Activated T-helper 9 cell treated with anti-CD3 and anti-CD28 coated beads, Interleukin-2, amount 50 U/mL, for 16 hours (primary cell): ENCODE measurements at regions not wholly inside any gene's neighbourhood (a gene's known extent, or its start where the extent isn't known, plus 50 kb on each side); places are given as distances from the start of the nearest gene placed in this dataset.
A peak's percentile ranks its signal among the peaks of the same experiment; 100 is the strongest.

ENCODE experiments used
- DNase-seq: peaks from one replicate; pipeline ENCODE4 v3.0.0-alpha.2; 2020; ENCODE audit warnings: low read depth

DNA sequence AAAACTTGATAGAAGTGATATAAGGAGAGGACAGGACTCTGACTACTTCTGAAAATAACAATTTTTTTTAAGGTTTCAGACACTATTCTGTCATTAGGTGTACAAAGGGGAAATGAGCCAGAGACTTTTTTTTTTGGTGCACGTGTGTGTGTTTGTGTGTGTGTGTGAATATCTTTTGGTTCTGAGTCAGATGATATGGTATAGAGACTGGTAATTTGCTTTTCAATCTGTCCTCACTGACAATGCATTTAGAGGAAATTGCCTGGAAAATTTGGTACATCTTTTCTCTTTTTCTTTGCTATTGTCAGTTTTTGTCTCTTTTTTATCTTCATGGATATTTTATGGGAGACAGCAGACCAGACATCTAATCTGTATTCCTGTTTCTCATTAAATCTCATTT lies 59.3 kb downstream of the DDIT4L start:
- DNase-seq = no peak

DNA sequence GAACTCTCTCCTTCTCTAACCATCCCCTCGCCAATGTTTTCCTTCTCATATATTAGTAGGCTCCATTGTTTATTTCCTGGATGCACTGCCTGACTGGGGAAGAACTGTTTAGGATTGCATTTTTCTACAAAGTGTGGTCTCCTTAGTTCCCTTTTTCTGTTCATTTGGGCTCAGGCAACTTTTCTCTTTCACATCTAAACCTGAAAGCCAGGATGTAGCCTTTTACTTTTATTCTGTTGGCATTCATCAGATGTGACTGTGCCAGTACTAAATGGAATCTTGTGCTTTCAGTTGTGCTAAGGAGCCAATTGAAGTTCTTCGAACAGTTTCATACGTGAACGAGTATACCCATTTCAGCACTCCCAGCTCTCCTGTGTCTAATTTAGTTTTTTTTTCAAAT lies 59.8 kb downstream of the DDIT4L start:
- no peak for DNase-seq

DNA sequence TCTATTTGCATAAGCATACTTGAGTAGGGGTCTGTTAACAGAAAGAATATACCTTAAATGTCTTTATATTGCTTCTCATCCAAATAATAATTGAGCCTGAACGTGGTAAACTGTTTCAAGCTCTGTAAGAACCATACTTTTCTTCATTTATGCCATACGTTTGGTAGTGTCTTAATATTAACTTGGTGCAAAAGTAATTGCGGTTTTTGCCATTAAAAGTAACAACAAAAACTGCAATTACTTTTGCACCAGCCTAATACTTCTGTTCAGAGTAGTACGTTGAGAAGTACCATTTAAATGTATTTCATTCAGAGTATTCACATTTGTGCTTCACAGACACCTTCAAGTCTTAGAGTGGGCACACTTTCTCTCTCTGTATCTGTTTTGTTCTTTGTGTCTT lies 60.5 kb downstream of the DDIT4L start:
- DNase-seq = no peak

DNA sequence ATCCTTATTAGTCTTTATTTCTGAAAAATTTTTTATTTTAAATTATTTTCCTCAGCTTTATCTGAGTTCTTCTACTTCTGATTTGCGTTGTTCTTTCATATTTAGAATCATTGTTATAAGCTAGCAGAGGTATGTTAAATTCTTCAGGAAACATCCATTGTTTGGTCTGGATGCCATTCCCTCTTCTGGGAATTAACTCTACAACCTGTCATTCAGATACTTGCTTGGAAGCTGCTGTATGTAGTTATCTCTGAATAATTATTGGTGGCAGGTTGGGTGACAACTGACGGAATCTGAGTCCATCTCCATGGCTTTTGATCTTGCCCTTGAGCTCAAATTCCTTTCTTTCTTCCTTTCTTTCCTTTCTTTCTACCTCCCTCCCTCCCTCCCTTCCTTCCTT lies 61.9 kb downstream of the DDIT4L start:
- DNase-seq = no peak

- DNase-seq = no peak
Observed at GRCh38 chr4:100124715-100125114, 65.6 kb downstream of the DDIT4L start.

- DNase-seq = no peak
Observed at GRCh38 chr4:100118181-100118580, 72.1 kb downstream of the DDIT4L start.

- DNase-seq = no peak
Observed at GRCh38 chr4:100117750-100118149, 72.5 kb downstream of the DDIT4L start.

- DNase-seq = no peak
Observed at GRCh38 chr4:100114909-100115308, 75.4 kb downstream of the DDIT4L start.

DNA sequence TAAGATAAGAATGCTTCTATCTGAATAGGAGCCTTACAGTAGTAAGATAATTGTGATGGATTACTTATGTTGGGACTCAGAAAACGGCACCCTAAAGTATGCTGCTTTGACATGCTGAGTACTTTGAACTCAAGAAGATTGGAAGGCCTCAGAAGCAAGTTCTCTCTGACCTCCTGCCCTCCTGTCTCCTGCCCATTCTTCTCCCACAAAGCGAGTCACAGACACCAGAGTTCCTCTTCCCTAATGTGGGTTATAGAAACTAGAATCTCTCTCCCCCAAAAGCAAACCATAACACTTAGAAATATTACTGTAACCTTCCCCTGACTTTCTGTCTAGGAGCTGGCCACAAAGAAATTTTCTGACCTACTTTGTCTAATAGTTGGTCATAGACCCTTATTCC lies 76.5 kb downstream of the DDIT4L start:
- no peak for DNase-seq

- DNase-seq = no peak
Observed at GRCh38 chr4:100113096-100113495, 77.2 kb downstream of the DDIT4L start.

GRCh38 chr4:100109921-100110320 lies 80.3 kb downstream of the DDIT4L start:
- DNase-seq = no peak

- no peak for DNase-seq
Observed at GRCh38 chr4:100108869-100109268, 81.4 kb downstream of the DDIT4L start.

GRCh38 chr4:100106982-100107381 lies 83.3 kb downstream of the DDIT4L start:
- DNase-seq = no peak

GRCh38 chr4:100103671-100104070 lies 86.6 kb downstream of the DDIT4L start:
- no peak for DNase-seq

GRCh38 chr4:100100985-100101384 lies 89.3 kb downstream of the DDIT4L start:
- DNase-seq = no peak

DNA sequence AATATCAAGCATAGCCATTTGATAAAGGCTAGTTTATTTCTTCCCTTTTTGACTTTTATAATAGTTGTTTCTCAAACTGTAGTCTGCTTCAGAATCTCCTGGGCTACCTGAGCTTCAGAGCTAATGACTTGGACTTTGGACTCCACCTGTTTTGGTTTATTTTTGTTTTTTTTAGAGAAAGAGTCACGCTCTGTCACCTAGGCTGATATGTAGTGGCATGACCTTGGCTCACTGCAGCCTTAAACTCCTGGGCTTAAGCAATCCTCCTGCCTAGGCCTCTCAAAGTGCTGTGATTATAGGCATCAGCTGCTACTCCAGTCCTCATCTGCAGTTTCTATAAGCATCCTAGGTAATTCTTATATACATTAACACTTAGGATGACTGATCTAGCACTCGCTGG lies 90.5 kb downstream of the DDIT4L start:
- no peak for DNase-seq

- DNase-seq = no peak
Observed at GRCh38 chr4:100098681-100099080, 91.6 kb downstream of the DDIT4L start.

DNA sequence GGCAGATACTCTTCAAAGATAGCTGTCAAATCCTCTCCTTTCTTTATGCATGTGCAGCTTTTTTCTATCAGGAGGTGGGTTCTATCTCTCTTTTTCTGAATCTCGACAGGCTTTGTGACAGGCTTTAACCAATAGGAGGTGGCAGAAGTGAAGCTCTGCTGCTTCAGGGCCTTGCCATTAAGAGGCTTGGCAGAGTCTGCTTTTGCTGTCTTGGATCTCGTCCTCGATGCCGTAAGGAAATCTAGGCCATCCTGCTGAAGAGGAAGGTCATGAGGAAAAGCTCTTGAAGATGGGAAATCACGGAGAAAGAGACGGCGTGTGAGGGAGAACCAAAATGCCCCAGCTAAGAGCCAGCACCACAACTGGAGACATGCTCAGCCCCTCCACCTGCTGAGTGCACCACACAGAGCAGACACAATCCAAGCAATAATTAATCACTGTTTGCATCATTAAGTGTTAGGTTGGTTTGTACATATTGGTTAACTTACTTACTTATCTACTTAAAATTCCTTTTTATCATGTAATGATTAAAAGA lies 92.2 kb downstream of the DDIT4L start:
- DNase-seq = no peak

DNA sequence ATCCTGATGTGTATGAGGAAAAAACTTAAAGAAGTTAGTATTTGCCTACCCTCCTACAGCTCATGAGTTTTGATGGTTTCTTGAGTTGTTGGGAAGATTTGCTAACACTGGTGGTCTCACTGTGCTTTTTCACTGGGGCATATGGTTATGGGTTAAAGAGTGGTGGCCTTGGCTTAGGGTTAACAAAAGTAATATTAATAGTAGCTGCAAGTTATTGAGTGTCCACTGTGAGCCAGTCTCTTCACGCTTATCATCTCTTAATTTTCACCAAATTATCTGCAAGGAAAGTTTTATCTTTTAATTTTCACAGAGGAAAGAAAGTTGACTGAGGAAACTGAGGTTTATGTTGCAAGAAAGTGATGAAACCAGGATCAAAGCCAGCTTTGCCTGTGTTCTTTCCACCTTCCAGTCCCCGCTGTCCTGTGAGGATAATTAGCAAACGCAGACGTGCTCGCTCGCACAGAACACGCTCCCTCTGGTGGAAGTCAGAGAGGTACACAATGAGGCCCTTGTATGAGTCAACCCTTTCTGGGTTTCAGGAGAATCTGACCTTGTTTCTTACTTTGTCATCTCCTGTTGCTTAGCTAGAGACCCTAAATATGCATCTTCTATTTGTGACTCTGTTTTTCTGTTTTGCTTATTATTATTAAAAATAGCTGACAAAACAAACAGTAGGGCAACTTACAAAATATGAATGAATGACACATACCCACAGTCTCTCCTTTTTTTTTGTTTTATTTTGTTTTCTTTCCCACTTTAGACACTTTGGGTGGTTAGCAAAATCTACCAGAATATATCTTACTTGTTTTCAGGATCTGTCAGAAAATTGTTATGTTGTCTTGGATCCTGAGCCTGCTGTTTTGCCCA lies 94.3 kb downstream of the DDIT4L start:
- DNase-seq = peak; percentile 23

DNA sequence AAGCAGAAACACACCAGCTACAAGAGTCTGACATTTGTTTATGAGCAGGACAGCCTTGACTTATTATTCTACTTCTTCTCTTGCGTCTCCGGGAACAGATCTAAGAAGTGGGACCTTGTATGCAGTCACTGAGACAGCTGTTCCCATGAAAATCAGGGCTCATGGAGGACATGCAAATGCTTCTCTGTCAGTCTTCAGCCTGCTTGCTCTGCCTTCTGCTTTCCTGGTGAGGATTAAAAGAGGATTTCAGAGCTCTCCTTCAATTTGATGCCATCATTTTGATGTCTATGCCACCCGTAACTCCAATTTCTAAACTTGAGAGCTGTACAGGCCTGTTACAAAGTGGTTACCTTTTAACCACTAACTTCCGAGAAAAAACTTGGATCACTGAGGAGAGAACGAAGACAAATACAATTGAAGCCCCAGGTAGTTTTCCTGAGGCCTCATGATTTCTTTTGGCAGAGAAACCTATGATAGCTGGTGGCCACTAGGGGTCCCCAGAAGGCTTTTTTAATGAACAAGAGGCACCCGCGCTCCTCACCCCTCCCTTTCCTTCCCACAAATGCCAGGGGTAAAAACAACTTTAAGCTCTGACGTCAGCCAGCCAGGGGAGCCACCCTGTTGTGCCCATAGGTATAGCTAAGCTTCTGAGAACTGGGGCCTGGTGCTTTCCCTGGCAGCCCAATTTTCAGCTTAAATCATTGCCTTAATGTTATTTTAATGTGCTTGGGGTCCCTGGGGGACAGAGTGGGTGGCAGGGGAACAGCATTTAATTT lies 97.0 kb downstream of the DDIT4L start:
- peak; percentile 71 for DNase-seq

DNA sequence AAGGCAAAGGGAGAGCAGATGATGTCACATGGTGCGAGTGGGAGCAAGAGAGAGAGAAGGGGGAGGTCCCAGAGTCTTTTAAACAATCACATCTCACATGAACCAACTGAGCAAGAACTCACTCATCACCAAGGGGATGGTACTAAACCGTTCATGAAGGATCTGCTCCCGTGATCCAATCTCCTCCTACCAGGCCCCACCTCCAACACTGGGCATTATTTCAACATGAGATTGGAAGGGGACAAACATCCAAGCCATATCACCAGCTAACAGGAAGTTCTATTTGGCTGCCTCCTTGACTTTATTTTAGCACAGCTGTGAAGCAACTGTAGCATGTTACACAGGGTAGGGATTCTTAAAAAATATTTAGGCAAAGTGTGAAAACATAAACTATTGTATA lies 102.5 kb downstream of the DDIT4L start:
- no peak for DNase-seq

DNA sequence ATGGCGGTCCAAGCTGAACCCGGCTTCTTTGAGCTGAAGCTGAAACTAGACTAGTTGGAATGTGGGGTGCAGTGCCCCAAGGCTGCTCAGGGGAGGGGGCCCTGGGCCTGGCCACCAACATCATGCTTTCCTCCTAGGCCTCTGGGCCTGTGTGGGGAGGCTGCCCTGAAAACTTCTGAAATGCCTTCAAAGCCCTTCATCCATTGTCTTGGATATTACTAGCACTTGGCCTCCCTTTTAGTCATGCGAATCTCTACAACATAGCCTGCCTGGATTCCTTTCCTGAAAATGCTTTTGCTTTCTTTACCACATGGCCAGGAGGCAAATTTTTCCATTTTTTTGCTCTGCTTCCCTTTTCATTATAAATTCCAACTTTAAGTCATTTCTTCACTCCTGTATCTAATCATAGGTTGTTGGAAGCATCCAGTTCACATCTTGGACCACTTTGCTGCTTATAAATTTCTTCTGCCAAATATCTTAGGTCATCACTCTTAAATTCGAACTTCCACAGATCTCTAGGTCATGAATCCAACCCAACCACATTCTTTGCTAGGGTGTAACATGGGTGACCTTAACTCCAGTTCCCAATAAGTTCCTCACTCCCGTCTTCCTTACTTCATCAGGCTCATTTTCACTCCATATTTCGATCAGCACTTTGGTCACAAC lies 103.4 kb downstream of the DDIT4L start:
- DNase-seq = no peak

DNA sequence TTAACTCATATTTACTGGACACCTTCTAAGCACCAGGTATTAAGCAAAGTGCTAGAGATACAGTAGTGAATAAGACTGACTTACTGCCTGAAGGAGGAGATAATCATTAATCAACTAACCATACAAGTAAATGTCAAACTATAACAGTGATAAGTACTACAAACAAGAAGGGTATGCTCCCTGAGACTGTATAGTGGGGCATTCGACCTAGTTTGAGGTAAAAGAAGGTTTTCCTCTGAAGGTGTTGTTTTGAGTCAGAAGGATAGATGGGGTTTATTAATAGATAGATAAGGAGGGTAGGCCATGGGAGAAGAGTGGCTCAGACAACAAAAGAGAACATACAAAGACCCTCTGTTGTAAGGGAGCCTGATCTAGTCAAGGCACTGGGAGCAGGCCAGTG lies 105.4 kb downstream of the DDIT4L start:
- no peak for DNase-seq
